ENCODE measurements at regions not wholly inside any gene's neighbourhood (a gene's known extent, or its start where the extent isn't known, plus 50 kb on each side); places are given as distances from the start of the nearest gene placed in this dataset.
"Not testable (repeated sequence)": the region's sequence is repeated elsewhere in the genome, so short reads cannot be mapped to it uniquely, and the experiment has no call there.

DNA sequence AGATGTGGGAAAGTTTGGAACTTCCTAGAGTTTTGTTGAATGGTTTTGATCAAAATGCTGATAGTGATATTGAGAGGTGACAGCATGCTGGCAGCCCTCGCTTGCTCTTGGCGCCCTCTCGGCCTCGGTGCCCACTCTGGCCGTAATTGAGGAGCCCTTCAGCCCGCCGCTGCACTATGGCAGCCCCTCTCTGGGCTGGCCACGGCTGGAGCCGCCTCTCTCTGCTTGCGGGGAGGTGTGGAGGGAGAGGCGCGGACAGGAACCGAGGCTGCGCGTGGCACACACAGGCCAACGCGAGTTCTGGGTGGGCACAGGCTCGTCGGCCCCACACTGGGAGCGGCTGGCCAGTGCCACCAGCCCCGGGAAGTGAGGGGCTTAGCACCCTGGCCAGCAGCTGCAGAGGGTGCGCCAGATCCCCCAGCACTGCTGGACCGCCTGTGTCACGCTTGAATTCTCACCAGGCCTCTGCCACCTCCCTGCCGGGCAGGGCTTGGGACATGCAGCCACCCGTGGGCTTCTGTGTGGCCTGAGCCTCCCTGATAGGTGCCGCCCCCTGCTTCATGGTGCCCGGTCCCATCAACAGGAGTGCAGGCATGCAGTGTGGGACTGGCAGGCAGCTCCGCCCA lies 488.5 kb downstream of the CYLC2 start:
- in situ Hi-C loops (cut with HindIII; ENCODE audit: low pct_unique_long_range_greater_than_20kb, low sequenced_read_pairs) = no loop called here
- no peak for DNase-seq (ENCODE audit: low read depth, low spot score)

DNA sequence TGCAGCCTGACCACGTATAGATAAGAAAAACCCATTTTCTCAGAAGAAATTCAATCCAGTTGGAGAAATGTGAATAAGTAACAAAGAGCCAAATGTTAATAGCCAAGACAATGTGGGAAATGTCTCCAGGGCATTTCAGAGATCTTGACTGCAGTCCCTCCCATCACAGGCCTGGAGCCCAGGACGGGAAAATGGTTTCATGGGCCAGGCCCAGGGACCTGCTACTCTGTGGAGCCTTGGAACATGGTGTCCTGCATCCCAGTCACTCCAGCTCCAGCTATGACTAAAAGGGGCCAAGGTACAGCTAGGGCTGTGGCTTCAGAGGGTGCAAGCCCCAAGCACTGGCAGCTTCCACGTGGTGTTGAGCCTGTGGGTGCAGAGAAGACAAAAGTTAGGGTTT lies 490.0 kb downstream of the CYLC2 start:
- in situ Hi-C loops (cut with HindIII; ENCODE audit: low pct_unique_long_range_greater_than_20kb, low sequenced_read_pairs) = no loop called here
- DNase-seq (ENCODE audit: low read depth, low spot score) = no peak

GRCh38 chr9:103514767-103515166 lies 519.6 kb downstream of the CYLC2 start:
- in situ Hi-C loops (cut with HindIII; ENCODE audit: low pct_unique_long_range_greater_than_20kb, low sequenced_read_pairs) = no loop called here
- no peak for DNase-seq (ENCODE audit: low read depth, low spot score)

GRCh38 chr9:103522409-103522808 lies 527.3 kb downstream of the CYLC2 start:
- DNase-seq (ENCODE audit: low read depth, low spot score) = no peak
- in situ Hi-C loops (cut with HindIII; ENCODE audit: low pct_unique_long_range_greater_than_20kb, low sequenced_read_pairs) = no loop called here

DNA sequence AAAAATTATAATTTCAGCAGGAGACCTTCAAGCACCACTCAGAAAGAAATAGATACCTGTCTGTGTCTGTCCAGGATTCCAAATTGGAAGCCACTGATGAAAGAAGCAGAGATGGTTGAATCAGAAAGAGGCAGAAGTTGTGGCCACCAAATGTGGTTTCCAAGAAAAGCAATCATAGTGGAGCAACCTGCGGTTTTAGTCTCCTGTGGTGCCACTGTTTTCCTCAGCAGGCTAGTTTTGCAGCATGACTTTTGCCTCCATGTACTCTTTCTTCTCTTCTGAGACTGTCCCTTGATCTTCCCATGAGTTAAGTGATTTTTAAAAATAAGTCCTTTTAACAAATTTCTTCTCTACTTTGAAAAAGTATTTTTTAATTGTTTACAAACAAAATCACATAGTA lies 535.8 kb downstream of the CYLC2 start:
- no peak for DNase-seq (ENCODE audit: low read depth, low spot score)
- in situ Hi-C loops (cut with HindIII; ENCODE audit: low pct_unique_long_range_greater_than_20kb, low sequenced_read_pairs) = no loop called here

- in situ Hi-C loops (cut with HindIII; ENCODE audit: low pct_unique_long_range_greater_than_20kb, low sequenced_read_pairs) = no loop called here
- DNase-seq (ENCODE audit: low read depth, low spot score) = no peak
Observed at GRCh38 chr9:103533318-103533717, 538.2 kb downstream of the CYLC2 start.

DNA sequence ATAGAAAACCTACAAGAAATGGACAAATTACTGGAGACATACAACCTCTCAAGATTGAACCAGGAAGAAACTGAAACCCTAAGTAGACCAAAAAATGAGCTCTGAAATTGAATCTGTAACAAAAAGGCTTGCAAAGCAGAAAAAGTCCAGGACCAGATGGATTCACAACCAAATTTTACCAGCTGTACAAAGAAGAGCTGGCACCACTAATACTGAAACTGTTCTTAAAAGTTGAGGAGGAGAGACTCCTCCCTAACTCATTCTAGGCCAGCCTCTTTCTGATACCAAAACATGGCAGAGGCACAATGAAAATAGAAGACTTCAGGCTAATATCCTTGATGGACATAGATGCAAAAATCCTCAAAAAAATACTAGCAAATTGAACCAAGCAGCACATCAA lies 542.3 kb downstream of the CYLC2 start:
- no peak for DNase-seq (ENCODE audit: low read depth, low spot score)
- in situ Hi-C loops (cut with HindIII; ENCODE audit: low pct_unique_long_range_greater_than_20kb, low sequenced_read_pairs) = no loop called here

DNA sequence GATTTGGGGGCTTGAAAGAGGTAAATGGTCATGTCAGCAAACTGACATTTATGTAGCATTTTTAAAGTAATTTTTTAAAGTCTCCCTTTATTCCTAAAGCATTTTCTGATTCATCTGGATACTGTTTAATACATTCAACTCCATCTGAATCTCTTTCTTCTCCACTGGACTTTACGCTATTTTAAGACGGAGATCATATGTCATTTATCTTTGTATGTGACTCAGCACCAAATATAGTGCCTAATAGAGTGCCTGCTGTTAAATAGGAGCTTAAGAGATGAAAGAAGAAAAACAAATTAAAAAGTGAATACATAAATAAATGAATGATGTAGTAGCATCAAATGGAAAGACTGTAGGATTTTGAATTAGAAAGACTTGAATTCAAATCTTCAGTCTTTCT lies 548.8 kb upstream of the SMC2 start:
- DNase-seq (ENCODE audit: low read depth, low spot score) = no peak
- in situ Hi-C loops (cut with HindIII; ENCODE audit: low pct_unique_long_range_greater_than_20kb, low sequenced_read_pairs) = no loop called here

- in situ Hi-C loops (cut with HindIII; ENCODE audit: low pct_unique_long_range_greater_than_20kb, low sequenced_read_pairs) = no loop called here
Observed at GRCh38 chr9:103552712-103553111, 541.4 kb upstream of the SMC2 start.

GRCh38 chr9:103574056-103574455 lies 520.1 kb upstream of the SMC2 start:
- in situ Hi-C loops (cut with HindIII; ENCODE audit: low pct_unique_long_range_greater_than_20kb, low sequenced_read_pairs) = no loop called here
- no peak for DNase-seq (ENCODE audit: low read depth, low spot score)

More at GRCh38 chr9:103552712-103553111, 541.4 kb upstream of the SMC2 start:
- DNase-seq (ENCODE audit: low read depth, low spot score) = no peak

GRCh38 chr9:103586721-103587120 lies 507.4 kb upstream of the SMC2 start:
- in situ Hi-C loops (cut with HindIII; ENCODE audit: low pct_unique_long_range_greater_than_20kb, low sequenced_read_pairs) = no loop called here
- no peak for DNase-seq (ENCODE audit: low read depth, low spot score)

- DNase-seq (ENCODE audit: low read depth, low spot score) = no peak
- in situ Hi-C loops (cut with HindIII; ENCODE audit: low pct_unique_long_range_greater_than_20kb, low sequenced_read_pairs) = no loop called here
Observed at GRCh38 chr9:103601287-103601686, 492.8 kb upstream of the SMC2 start.

- DNase-seq (ENCODE audit: low read depth, low spot score); in situ Hi-C loops (cut with HindIII; ENCODE audit: low pct_unique_long_range_greater_than_20kb, low sequenced_read_pairs): not testable (repeated sequence)
Observed at GRCh38 chr9:103611950-103612349, 482.2 kb upstream of the SMC2 start.

DNA sequence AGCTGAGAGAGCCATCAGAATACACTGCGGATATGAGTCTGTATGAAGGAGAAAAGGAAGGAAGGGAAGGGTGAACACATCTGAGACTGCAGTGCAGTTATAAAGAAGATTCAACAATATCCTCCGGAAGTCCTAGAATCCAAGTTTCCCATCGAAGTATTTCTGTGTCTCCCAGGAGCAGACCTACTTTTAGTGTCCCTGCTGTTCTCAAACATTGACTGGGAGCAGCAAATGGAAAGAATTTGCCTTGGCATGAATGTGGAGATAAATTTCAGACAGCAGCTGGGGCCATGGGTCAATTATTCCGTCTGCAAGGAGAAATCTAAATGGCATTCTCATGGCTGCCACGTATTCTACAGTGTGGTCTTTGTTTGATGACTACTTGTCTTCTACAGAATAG lies 478.1 kb upstream of the SMC2 start:
- in situ Hi-C loops (cut with HindIII; ENCODE audit: low pct_unique_long_range_greater_than_20kb, low sequenced_read_pairs) = no loop called here
- DNase-seq (ENCODE audit: low read depth, low spot score) = no peak

DNA sequence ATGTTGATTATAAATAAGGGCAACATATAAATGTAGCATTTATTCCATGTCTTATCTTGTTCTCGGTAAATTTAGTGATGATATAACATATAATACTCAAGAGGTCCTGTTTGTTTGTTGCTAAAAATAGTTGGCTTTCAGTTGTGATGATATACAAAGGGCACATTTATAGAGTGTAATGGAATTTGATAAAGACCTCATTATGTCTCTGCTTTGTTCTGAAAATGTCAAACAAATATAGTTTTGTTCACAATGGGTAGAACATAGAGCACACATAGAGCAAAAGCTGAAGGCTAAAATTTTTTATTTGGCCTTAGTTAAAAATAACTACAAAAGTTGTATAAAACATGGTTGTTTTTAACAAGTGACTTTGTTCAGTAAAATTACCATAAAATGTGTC lies 477.1 kb upstream of the SMC2 start:
- in situ Hi-C loops (cut with HindIII; ENCODE audit: low pct_unique_long_range_greater_than_20kb, low sequenced_read_pairs) = no loop called here
- DNase-seq (ENCODE audit: low read depth, low spot score) = peak; percentile 49

- in situ Hi-C loops (cut with HindIII; ENCODE audit: low pct_unique_long_range_greater_than_20kb, low sequenced_read_pairs) = no loop called here
- no peak for DNase-seq (ENCODE audit: low read depth, low spot score)
Observed at GRCh38 chr9:103625161-103625804, 468.8 kb upstream of the SMC2 start.

- DNase-seq (ENCODE audit: low read depth, low spot score) = no peak
- in situ Hi-C loops (cut with HindIII; ENCODE audit: low pct_unique_long_range_greater_than_20kb, low sequenced_read_pairs) = no loop called here
Observed at GRCh38 chr9:103627731-103628130, 466.4 kb upstream of the SMC2 start.

- no peak for DNase-seq (ENCODE audit: low read depth, low spot score)
- in situ Hi-C loops (cut with HindIII; ENCODE audit: low pct_unique_long_range_greater_than_20kb, low sequenced_read_pairs) = no loop called here
Observed at GRCh38 chr9:103649086-103649485, 445.0 kb upstream of the SMC2 start.

- in situ Hi-C loops (cut with HindIII; ENCODE audit: low pct_unique_long_range_greater_than_20kb, low sequenced_read_pairs) = no loop called here
- no peak for DNase-seq (ENCODE audit: low read depth, low spot score)
Observed at GRCh38 chr9:103658156-103658555, 436.0 kb upstream of the SMC2 start.

- in situ Hi-C loops (cut with HindIII; ENCODE audit: low pct_unique_long_range_greater_than_20kb, low sequenced_read_pairs) = no loop called here
- DNase-seq (ENCODE audit: low read depth, low spot score) = no peak
Observed at GRCh38 chr9:103660830-103661229, 433.3 kb upstream of the SMC2 start.
